ENCODE measurements at regions not wholly inside any gene's neighbourhood (a gene's known extent, or its start where the extent isn't known, plus 50 kb on each side); places are given as distances from the start of the nearest gene placed in this dataset.

DNA sequence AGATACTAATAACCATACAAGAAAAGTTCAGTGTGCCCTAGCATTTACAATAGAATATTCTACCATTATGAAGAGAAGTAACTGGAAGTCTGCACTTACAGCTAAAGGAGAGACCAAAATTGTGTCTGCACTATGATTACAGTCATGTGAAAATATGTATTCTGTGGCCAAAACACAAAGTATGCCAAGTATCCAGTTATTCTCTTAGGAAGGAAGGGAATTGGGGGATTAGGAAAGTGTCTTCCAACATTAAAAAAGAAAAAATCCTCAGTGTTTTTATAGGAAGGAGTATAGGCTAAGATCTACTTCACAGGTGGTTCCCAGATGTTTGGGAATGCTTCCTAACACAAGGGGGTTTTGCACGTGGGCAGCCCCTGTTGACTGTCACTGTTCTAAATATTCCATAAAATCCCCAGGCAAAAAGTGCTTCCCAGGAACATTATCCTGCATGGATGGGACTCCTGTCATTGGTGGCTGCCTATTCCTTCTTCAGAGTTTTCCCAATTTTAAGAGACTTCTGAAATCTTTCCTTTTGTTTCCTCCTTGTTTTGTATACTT lies 180.2 kb upstream of the KLHL29 start:
- DNase-seq (ENCODE audit: low spot score) = no peak
- TF ChIP-seq CTCF (IDR thresholded peaks at IDR 0.05; ENCODE audit: extremely low read depth, missing control alignments) = no peak

DNA sequence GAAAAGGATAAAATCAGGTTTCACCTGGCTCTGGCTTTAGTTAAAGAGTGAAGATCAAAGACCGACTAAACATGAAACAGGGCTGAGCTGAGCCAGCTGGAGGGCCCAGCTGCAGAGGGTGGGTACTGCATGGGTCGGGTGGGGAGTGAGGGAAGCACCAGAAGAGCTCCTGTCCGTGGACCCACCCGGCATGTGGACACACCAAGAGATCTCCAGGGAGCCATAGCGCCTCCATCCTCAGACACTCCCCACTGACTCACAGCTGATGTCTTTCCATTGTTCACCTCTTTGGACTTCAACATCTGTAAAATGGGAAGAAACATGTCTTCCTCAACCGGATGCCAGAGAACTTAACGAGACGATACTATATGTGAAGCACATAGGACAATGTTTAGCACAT lies 178.3 kb upstream of the KLHL29 start:
- DNase-seq (ENCODE audit: low spot score) = no peak
- TF ChIP-seq CTCF (IDR thresholded peaks at IDR 0.05; ENCODE audit: extremely low read depth, missing control alignments) = no peak

DNA sequence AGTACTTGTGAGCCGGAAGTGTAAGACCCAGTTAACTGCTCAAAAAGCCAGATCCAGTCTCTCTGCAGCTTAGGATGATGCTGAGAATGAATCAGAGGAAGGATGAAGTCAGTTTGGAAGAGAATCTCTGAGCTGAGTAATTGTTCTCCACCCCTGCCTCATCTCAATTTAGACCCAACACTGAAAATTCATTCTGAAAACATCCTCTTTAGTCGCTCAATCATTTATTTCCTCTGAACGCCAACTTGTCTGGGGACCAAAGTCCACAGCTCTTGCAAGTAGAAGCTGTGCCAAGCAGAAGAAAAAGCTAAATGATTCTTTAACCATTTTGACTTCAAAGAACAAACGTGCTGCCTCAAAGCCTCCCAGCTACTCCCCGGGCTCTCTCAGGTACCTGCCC lies 177.1 kb upstream of the KLHL29 start:
- no peak for TF ChIP-seq CTCF (IDR thresholded peaks at IDR 0.05; ENCODE audit: extremely low read depth, missing control alignments)
- DNase-seq (ENCODE audit: low spot score) = no peak

- no peak for DNase-seq (ENCODE audit: low spot score)
- no peak for TF ChIP-seq CTCF (IDR thresholded peaks at IDR 0.05; ENCODE audit: extremely low read depth, missing control alignments)
Observed at GRCh38 chr2:23208339-23208738, 176.6 kb upstream of the KLHL29 start.

- no peak for DNase-seq (ENCODE audit: low spot score)
- no peak for TF ChIP-seq CTCF (IDR thresholded peaks at IDR 0.05; ENCODE audit: extremely low read depth, missing control alignments)
Observed at GRCh38 chr2:23209059-23209458, 175.9 kb upstream of the KLHL29 start.

- DNase-seq (ENCODE audit: low spot score) = no peak
- no peak for TF ChIP-seq CTCF (IDR thresholded peaks at IDR 0.05; ENCODE audit: extremely low read depth, missing control alignments)
Observed at GRCh38 chr2:23211987-23212583, 172.9 kb upstream of the KLHL29 start.

GRCh38 chr2:23213196-23213595 lies 171.8 kb upstream of the KLHL29 start:
- DNase-seq (ENCODE audit: low spot score) = no peak
- no peak for TF ChIP-seq CTCF (IDR thresholded peaks at IDR 0.05; ENCODE audit: extremely low read depth, missing control alignments)

All from GM20000 (cell line).